GM20000 (cell line): ENCODE measurements at regions not wholly inside any gene's neighbourhood (a gene's known extent, or its start where the extent isn't known, plus 50 kb on each side); places are given as distances from the start of the nearest gene placed in this dataset.

Source experiments
- DNase-seq: peaks from one replicate; pipeline ENCODE4 v3.0.0; 2012; ENCODE audit warnings: low spot score
- TF ChIP-seq, protein P1 (sequence below): IDR thresholded peaks from 2 replicates; pipeline ENCODE4 v1.5.1; 2012; ENCODE audit warnings: mild to moderate bottlenecking, control low read depth; ENCODE audit errors: extremely low read depth, missing control alignments

DNA sequence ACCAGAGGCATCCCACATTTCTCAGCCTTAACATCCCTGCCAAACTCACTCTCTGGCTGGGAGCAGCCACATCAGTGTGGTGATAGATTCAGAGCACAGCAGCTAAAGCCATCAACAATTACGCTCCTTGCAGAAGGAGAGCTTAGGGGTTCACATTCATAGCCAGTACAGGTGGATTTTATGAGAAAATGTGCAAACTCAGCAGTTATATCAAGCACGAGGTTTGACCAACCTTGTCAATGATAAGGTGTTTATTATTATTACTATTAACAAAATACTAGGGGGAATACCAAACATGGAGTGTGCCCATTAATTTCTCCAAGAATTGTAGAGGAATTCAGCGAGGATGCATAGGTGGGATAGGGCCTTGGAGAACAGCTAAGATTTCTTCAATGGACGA lies 362.3 kb downstream of the WDR11 start:
- no peak for DNase-seq
- TF ChIP-seq, protein P1, sequence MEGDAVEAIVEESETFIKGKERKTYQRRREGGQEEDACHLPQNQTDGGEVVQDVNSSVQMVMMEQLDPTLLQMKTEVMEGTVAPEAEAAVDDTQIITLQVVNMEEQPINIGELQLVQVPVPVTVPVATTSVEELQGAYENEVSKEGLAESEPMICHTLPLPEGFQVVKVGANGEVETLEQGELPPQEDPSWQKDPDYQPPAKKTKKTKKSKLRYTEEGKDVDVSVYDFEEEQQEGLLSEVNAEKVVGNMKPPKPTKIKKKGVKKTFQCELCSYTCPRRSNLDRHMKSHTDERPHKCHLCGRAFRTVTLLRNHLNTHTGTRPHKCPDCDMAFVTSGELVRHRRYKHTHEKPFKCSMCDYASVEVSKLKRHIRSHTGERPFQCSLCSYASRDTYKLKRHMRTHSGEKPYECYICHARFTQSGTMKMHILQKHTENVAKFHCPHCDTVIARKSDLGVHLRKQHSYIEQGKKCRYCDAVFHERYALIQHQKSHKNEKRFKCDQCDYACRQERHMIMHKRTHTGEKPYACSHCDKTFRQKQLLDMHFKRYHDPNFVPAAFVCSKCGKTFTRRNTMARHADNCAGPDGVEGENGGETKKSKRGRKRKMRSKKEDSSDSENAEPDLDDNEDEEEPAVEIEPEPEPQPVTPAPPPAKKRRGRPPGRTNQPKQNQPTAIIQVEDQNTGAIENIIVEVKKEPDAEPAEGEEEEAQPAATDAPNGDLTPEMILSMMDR = no peak

DNA sequence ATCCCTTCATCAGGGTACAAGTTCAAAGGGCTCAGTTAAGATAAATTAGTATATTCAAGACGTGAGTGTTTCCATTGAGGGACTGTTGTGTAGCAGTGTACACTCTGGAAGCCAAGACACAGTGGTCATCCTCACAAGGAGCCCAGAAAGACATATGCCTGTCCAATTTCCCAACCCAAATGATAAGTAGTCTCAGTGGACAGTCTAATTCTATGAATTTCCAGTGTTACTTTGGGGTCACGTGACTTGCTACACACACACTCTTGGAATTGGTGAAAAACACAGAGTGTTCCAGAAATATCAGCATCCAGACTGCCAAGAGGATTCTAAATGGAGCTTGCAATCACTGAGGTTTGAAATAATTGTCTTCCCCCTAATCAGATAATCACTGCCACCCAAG lies 365.1 kb downstream of the WDR11 start:
- TF ChIP-seq, protein P1 = no peak
- DNase-seq = no peak

DNA sequence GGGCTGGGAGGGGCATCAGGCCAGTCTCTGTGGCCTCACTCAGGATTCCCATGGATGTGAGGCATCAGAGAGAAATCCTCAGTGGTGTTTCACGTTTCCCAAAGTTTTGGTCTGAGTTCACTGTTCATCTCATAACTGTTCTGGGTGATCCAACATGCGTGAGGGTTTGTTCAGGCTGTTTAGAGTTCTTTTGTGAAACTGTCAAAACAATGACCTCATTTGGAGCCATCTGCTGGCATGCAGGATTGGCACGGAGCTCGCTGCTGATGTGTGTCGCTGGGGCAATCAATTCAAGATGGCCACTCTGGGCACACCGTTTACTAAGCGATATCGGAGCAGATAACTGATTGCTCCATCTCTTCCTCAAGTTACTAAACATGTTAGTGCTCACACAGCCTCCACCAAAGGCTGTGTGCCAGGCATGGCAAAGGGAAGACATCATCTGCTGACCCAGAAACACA lies 365.6 kb downstream of the WDR11 start:
- TF ChIP-seq, protein P1 = no peak
- DNase-seq = no peak

DNA sequence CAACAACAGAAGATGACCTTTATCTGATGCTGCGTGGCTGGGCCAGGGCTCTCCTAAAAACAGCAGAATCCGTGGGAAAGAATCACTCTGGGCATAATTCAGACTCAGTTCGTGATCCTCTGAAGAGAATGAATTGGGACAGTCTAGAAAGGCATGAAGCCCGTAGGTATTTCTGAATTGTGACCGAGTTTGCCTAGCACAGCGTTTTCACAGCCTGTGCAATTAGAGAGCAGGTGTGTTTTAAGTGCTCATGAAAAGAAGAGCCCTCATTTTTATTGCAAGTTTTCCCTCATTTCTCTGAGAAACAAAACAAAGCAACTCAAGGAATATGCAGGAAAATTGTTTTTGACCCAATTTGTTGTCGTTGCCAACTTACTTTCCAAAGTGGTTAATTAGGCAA lies 366.2 kb downstream of the WDR11 start:
- DNase-seq = no peak
- TF ChIP-seq, protein P1 = no peak

DNA sequence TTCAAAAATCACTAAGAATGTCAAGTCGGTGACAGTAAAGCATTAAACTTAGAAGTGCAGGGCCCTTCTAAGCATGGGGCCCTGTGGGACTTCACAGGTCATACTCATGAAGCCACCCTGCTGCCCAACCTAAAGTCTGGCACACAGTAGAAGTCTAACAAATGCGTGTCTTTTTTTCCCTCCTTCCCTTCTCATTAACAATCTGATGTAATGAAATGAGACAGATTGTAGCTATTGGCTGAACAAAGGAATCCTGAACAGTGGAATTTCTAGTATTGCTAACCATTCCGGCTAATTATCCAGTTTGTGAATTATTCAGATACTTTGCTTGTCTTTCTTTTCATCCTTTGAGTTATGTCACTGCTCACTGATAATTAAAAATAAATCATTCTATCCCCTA lies 369.9 kb downstream of the WDR11 start:
- DNase-seq = no peak
- TF ChIP-seq, protein P1 = no peak

DNA sequence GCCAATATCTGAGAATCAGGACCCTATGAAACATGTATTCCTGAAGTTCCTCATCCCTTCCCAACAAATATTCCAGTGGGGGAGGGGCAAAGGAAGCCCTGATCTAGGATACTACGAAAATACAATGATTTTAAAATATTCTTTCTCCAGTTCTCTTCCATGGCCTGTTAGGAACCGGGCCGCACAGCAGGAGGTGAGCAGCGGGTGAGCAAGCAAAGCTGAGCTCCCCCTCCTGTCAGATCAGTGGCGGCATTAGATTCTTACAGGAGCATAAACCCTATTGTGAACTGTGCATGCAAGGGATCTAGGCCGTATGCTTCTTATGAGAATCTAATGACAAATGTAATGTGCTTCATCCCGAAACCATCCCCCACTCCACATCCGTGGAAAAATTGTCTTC lies 370.8 kb downstream of the WDR11 start:
- TF ChIP-seq, protein P1 = no peak

DNA sequence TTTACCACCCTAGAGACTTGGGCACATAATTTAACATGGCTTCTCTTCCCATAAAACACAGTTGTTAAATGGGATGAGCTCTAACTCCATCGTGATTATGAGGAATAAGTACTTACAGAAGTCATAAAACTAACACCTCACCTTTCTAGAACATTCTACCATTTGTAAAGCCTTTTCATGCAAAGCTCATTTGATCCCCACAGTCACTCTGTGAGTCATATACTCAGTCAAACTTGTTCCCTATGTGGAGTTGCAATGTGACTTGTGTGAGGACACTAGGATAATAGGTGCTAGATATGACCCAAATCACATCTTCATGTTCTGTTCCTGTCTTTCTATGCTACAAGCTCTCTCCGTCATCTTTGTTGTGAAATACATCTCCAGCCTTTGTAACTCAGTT lies 371.7 kb downstream of the WDR11 start:
- TF ChIP-seq, protein P1 = no peak

More for the DNA sequence above, 370.8 kb downstream of the WDR11 start:
- no peak for DNase-seq

More for the DNA sequence above, 371.7 kb downstream of the WDR11 start:
- no peak for DNase-seq
